MM.1S (cell line): ENCODE measurements at regions not wholly inside any gene's neighbourhood (a gene's known extent, or its start where the extent isn't known, plus 50 kb on each side); places are given as distances from the start of the nearest gene placed in this dataset.

Source experiments
- DNase-seq: peaks from one replicate; pipeline ENCODE4 v3.0.0-alpha.2; 2015
- H2AFZ ChIP-seq: fragments of 300-600 bp; sonication (generic); 2 replicates; pipeline ENCODE4 v1.6.0; 2016; ENCODE audit warnings: antibody characterized with exemption, low read length
- H3F3A ChIP-seq: fragments of 300-600 bp; sonication (generic); 2 replicates; pipeline ENCODE4 v1.6.1; 2016; ENCODE audit warnings: mild to moderate bottlenecking, antibody characterized with exemption, low read length, moderate library complexity, mixed read lengths; ENCODE audit not compliant: insufficient read depth
- H3K27ac ChIP-seq: fragments of 300-600 bp; sonication (generic); 2 replicates; pipeline ENCODE4 v1.5.1; 2016; ENCODE audit warnings: mild to moderate bottlenecking, low read length
- H3K27me3 ChIP-seq: fragments of 300-600 bp; sonication (generic); replicated peaks from 2 replicates; pipeline ENCODE4 v1.6.0; 2016; ENCODE audit warnings: low read length; ENCODE audit not compliant: insufficient read depth
- H3K36me3 ChIP-seq: fragments of 300-600 bp; sonication (generic); replicated peaks from 2 replicates; pipeline ENCODE4 v1.6.1; 2016; ENCODE audit warnings: mild to moderate bottlenecking, low read length, mixed read lengths; ENCODE audit not compliant: insufficient read depth
- H3K4me1 ChIP-seq: fragments of 300-600 bp; sonication (generic); 2 replicates; pipeline ENCODE4 v1.6.1; 2016; ENCODE audit warnings: low read length, mixed read lengths
- H3K4me2 ChIP-seq: fragments of 300-600 bp; sonication (generic); 2 replicates; pipeline ENCODE4 v1.6.0; 2016; ENCODE audit warnings: low read depth, low read length
- H3K4me3 ChIP-seq: fragments of 300-600 bp; sonication (generic); 2 replicates; pipeline ENCODE4 v1.5.1; 2016; ENCODE audit warnings: low read length, mixed read lengths
- H3K79me2 ChIP-seq: fragments of 300-600 bp; sonication (generic); 2 replicates; pipeline ENCODE4 v1.6.1; 2016; ENCODE audit warnings: mixed run types, low read length, mixed read lengths
- H3K9ac ChIP-seq: fragments of 300-600 bp; sonication (generic); 2 replicates; pipeline ENCODE4 v1.6.1; 2016; ENCODE audit warnings: low read length, mixed read lengths
- H3K9me2 ChIP-seq: fragments of 300-600 bp; sonication (generic); replicated peaks from 2 replicates; pipeline ENCODE4 v1.6.1; 2016; ENCODE audit warnings: mild to moderate bottlenecking, low read length, mixed read lengths; ENCODE audit not compliant: insufficient read depth
- H3K9me3 ChIP-seq: fragments of 300-600 bp; sonication (generic); replicated peaks from 2 replicates; pipeline ENCODE4 v1.6.1; 2016; ENCODE audit warnings: mild to moderate bottlenecking, low read length, mixed read lengths; ENCODE audit not compliant: insufficient read depth
- H4K20me1 ChIP-seq: fragments of 300-600 bp; sonication (generic); 2 replicates; pipeline ENCODE4 v1.6.1; 2016; ENCODE audit warnings: mild to moderate bottlenecking, low read length, moderate library complexity, mixed read lengths; ENCODE audit not compliant: insufficient read depth
- EZH2 ChIP-seq: fragments of 300-600 bp; sonication (generic); optimal IDR thresholded peaks from 2 replicates; pipeline ENCODE3; 2017; ENCODE audit warnings: low read depth, mild to moderate bottlenecking, antibody characterized with exemption, low read length, mixed read lengths
- EZH2phosphoT487 ChIP-seq: fragments of 300-600 bp; sonication (generic); IDR thresholded peaks from 2 replicates; pipeline ENCODE4 v1.6.1; 2018; ENCODE audit warnings: antibody characterized with exemption, low read length
- TF ChIP-seq, protein P1 (sequence below): fragments of 300-600 bp; sonication (generic); IDR thresholded peaks from 2 replicates; pipeline ENCODE4 v1.5.1; 2016; ENCODE audit warnings: antibody characterized with exemption, low read length, mixed read lengths

DNA sequence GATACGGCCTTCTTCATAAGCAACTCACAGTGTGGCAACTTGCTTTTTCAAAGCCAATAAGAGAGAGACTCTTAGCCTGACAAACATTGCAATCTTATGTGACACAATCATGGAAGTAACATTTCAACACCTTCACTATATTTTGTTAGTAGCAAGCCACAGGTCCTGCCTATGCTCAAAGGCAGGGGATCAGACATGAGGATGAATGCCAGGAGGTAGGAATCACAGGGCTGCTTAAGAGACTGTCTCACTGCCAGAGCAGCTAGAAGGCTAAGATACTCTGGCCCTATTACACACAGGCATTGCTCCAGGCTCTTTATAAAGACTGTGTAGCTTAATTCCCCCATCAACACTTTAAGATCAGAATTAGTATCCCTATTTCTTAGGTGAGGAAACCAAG, 236.2 kb upstream of the KAZN start:
- no peaks in the 10 kb centered on the region for H3K36me3 ChIP-seq
- H3K9me3 ChIP-seq, result no peaks in the 10 kb centered on the region
- no peak overlapping the region for H3K4me3 ChIP-seq
- peaks cover 17% of the 10 kb centered on the region; the same call in 1 of the 2 replicates for H3K4me1 ChIP-seq
- H4K20me1 ChIP-seq, result no peaks in the 10 kb centered on the region
- no peaks in the 10 kb centered on the region for H3K27me3 ChIP-seq
- no peak for TF ChIP-seq EZH2phosphoT487
- TF ChIP-seq, protein P1, sequence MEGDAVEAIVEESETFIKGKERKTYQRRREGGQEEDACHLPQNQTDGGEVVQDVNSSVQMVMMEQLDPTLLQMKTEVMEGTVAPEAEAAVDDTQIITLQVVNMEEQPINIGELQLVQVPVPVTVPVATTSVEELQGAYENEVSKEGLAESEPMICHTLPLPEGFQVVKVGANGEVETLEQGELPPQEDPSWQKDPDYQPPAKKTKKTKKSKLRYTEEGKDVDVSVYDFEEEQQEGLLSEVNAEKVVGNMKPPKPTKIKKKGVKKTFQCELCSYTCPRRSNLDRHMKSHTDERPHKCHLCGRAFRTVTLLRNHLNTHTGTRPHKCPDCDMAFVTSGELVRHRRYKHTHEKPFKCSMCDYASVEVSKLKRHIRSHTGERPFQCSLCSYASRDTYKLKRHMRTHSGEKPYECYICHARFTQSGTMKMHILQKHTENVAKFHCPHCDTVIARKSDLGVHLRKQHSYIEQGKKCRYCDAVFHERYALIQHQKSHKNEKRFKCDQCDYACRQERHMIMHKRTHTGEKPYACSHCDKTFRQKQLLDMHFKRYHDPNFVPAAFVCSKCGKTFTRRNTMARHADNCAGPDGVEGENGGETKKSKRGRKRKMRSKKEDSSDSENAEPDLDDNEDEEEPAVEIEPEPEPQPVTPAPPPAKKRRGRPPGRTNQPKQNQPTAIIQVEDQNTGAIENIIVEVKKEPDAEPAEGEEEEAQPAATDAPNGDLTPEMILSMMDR, result no peak
- no peak for DNase-seq
- no peak overlapping the region for H3K4me2 ChIP-seq
- no peak overlapping the region for H3K9ac ChIP-seq
- no peak overlapping the region for H2AFZ ChIP-seq
- no peaks in the 10 kb centered on the region for H3F3A ChIP-seq
- H3K27ac ChIP-seq, result no peak overlapping the region
- peaks cover 4% of the 10 kb centered on the region; the same call in 1 of the 2 replicates for H3K79me2 ChIP-seq
- H3K9me2 ChIP-seq, result no peaks in the 10 kb centered on the region

DNA sequence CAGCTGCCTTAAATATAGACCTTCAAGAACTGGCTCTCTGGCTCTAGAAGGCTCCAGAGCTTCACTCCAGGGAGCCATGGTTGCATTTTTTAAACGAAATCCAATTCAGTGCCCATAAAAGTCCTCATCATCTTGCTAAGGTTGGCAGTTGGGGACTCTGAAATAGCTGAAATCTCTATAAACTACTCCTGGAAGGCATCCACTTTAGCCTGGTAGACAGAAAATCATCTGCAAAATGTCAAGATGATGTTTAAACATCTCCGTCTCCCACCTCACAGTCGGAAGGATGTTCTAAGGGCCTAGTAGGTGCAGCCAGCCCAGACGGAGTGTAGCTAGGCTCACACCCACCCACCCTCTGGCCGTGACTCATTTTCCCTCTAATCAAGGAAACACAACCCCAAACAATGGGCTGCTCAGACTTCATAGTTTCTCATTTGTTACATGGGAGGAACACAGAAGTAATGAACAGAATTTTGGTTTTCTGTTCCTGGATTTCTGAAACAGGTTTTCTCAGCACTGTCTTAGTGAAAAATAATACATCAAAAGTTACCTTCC, 235.4 kb upstream of the KAZN start:
- no peak for DNase-seq
- no peak overlapping the region for H3K27ac ChIP-seq
- no peaks in the 10 kb centered on the region for H3K9me3 ChIP-seq
- TF ChIP-seq EZH2phosphoT487 (no peak), EZH2 (no peak)
- TF ChIP-seq, protein P1, result no peak
- H3K36me3 ChIP-seq, result no peaks in the 10 kb centered on the region
- H3F3A ChIP-seq, result no peaks in the 10 kb centered on the region
- H3K79me2 ChIP-seq, result peaks cover 4% of the 10 kb centered on the region; the same call in 1 of the 2 replicates
- no peak overlapping the region for H3K4me2 ChIP-seq
- H3K9me2 ChIP-seq, result no peaks in the 10 kb centered on the region
- H3K27me3 ChIP-seq, result no peaks in the 10 kb centered on the region
- H3K4me3 ChIP-seq, result no peak overlapping the region
- peaks cover 21% of the 10 kb centered on the region for H3K4me1 ChIP-seq
- H2AFZ ChIP-seq, result no peak overlapping the region
- no peak overlapping the region for H3K9ac ChIP-seq
- no peaks in the 10 kb centered on the region for H4K20me1 ChIP-seq

DNA sequence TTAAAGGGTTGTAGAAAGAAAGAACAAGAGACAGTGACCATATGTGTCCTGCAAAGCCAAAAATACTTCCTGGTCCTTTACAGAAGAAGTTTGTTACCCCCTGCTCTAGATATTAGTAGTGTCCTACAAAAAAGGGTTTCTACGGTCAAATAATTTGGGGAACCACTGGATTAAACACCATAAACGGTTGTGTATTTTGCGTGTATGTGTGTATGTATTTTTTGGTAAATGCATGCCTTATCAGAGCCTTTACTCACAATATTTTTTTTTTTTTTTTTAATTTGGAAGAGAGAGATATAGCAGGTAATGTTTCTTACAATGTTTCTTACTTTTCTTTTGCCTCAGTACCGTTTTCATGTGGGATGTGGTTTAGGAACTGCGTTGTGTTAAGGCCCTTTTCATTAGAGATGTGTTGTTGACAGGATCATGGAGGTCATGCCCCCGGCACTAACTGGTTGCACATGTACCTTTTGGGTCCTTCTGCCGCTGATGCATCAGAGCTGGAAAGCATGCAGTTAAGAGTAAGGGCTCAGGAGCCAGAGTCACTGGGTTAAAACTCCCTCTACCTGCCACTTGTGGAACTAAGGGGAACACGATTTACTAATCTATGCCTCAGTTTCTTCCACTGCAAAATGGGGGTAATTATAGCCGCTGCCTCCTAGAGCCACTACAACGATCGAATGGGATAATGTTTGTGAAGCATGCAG, 234.6 kb upstream of the KAZN start:
- Histone ChIP-seq H3F3A (peaks cover 2% of the 10 kb centered on the region; the same call in 1 of the 2 replicates), H3K9me3 (no peaks in the 10 kb centered on the region), H3K36me3 (no peaks in the 10 kb centered on the region), H3K4me2 (no peak overlapping the region), H2AFZ (no peak overlapping the region), H4K20me1 (no peaks in the 10 kb centered on the region), H3K27me3 (no peaks in the 10 kb centered on the region), H3K4me3 (no peak overlapping the region), H3K9ac (no peak overlapping the region), H3K4me1 (peaks cover 29% of the 10 kb centered on the region), H3K9me2 (no peaks in the 10 kb centered on the region), H3K79me2 (peaks cover 4% of the 10 kb centered on the region; the same call in 1 of the 2 replicates), H3K27ac (no peak overlapping the region)
- no peak for DNase-seq
- TF ChIP-seq EZH2phosphoT487, result no peak
